HepG2 (cell line): ENCODE measurements at regions not wholly inside any gene's neighbourhood (a gene's known extent, or its start where the extent isn't known, plus 50 kb on each side); places are given as distances from the start of the nearest gene placed in this dataset.

ENCODE experiments used
- ATAC-seq: fragments of 200-7000 bp; cut with Tn5 transposase; 3 replicates; pipeline ENCODE4 v1.9.1; 2020; ENCODE audit warnings: mild to moderate bottlenecking, moderate library complexity
- BruUV-seq: library from RNA; stranded (reverse); fragments of 400-500 nt; replicated peaks from 2 replicates; lab custom pipeline; 2021; lab: Mats Ljungman, UMichigan
- CTCF ChIA-PET: fragments of 300-600 bp; formaldehyde crosslinking; extraction: SDS; loops from one replicate; lab custom pipeline; 2021; ENCODE audit warnings: low total read pairs, inconsistent platforms, low intra/inter-chr PET ratio; lab: Yijun Ruan, JAX
- POLR2A ChIA-PET: fragments of 350-600 bp; sonication (Branson Sonifier 250); formaldehyde crosslinking; loops from one replicate; lab custom pipeline; 2020; ENCODE audit warnings: antibody characterized with exemption, inconsistent platforms; lab: Yijun Ruan, JAX
- DNase-seq: peaks from one replicate; pipeline ENCODE4 v3.0.0-alpha.2; 2015; ENCODE audit warnings: low spot score
- FAIRE-seq: peaks from 3 replicates; lab custom pipeline; 2011; peaks lifted over from hg19 to GRCh38; lab: Jason Lieb, UNC
- H2AFZ ChIP-seq: one replicate; pipeline ENCODE4 v1.6.1; 2011; ENCODE audit warnings: low read length, inconsistent platforms
- H3K27ac ChIP-seq: fragments of 300-600 bp; 3 replicates; pipeline ENCODE4 v1.8.0; 2011; ENCODE audit warnings: mixed run types, mild to moderate bottlenecking, mixed read lengths, low read length, inconsistent platforms; ENCODE audit not compliant: insufficient read depth; ENCODE audit errors: extremely low read length
- H3K27me3 ChIP-seq, 2 experiments: fragments of 200-600 bp in 1 of 2; 2 replicates in 1 of 2; 3 replicates in 1 of 2; pipeline versions ENCODE4 v1.6.0 to v1.8.0; 2011; ENCODE audit warnings: low read length in 2 of 2, mild to moderate bottlenecking in 2 of 2, moderate library complexity in 2 of 2, inconsistent platforms in 1 of 2; ENCODE audit not compliant: insufficient read depth in 2 of 2, control insufficient read depth in 1 of 2
- H3K36me3 ChIP-seq, 2 experiments: fragments of 200-600 bp in 1 of 2; replicated peaks in 1 of 2; 2 replicates in 1 of 2; 3 replicates in 1 of 2; pipeline versions ENCODE4 v1.5.1 to v1.8.0; 2011; ENCODE audit warnings: low read length in 2 of 2, inconsistent platforms in 1 of 2; ENCODE audit not compliant: insufficient read depth in 2 of 2, control insufficient read depth in 1 of 2
- H3K4me1 ChIP-seq: 2 replicates; pipeline ENCODE4 v1.5.1; 2012; ENCODE audit warnings: low read length, inconsistent platforms; ENCODE audit not compliant: insufficient read depth
- H3K4me2 ChIP-seq: 2 replicates; pipeline ENCODE4 v1.6.0; 2011; ENCODE audit warnings: low read depth, low read length, inconsistent platforms
- H3K4me3 ChIP-seq, 3 experiments: fragments of 200-600 bp in 1 of 3; sonication (generic), shearing (Covaris generic) in 1 of 3; replicated peaks in 1 of 3; 2 replicates each; pipeline ENCODE4 v1.5.1; 2011 to 2016; ENCODE audit warnings: low read length in 3 of 3, inconsistent platforms in 2 of 3, low read depth in 2 of 3, mild to moderate bottlenecking in 2 of 3, control low read depth in 1 of 3, mixed read lengths in 1 of 3; ENCODE audit not compliant: insufficient read depth in 1 of 3
- H3K79me2 ChIP-seq: one replicate; pipeline ENCODE4 v1.6.1; 2011; ENCODE audit warnings: low read length, inconsistent platforms; ENCODE audit not compliant: insufficient read depth
- H3K9ac ChIP-seq: 2 replicates; pipeline ENCODE4 v1.6.0; 2011; ENCODE audit warnings: mild to moderate bottlenecking, low read depth, low read length, inconsistent platforms; ENCODE audit not compliant: insufficient read depth
- H3K9me3 ChIP-seq: 2 replicates; pipeline ENCODE4 v1.5.1; 2012; ENCODE audit warnings: mild to moderate bottlenecking, low read length
- H4K20me1 ChIP-seq: 2 replicates; pipeline ENCODE4 v1.6.0; 2011; ENCODE audit warnings: inconsistent platforms, mild to moderate bottlenecking, low read length, moderate library complexity; ENCODE audit not compliant: insufficient read depth
- HNF4G ChIP-seq, 2 experiments: sonication (generic) in 1 of 2; formaldehyde crosslinking in 1 of 2; IDR thresholded peaks; 2 replicates each; pipeline versions ENCODE4 v1.4.0 to v1.6.1; 2011 to 2020; ENCODE audit warnings: borderline replicate concordance in 2 of 2, low read depth in 2 of 2, mild to moderate bottlenecking in 2 of 2, low read length in 1 of 2, missing genetic modification reagents in 1 of 2, moderate library complexity in 1 of 2
- SIX4 ChIP-seq: sonication (generic); formaldehyde crosslinking; IDR thresholded peaks from 2 replicates; pipeline ENCODE4 v1.4.0; 2020; ENCODE audit warnings: missing genetic modification reagents
- SKI ChIP-seq: fragments of 450-650 bp; IDR thresholded peaks from one replicate; pipeline ENCODE4 v1.6.1; 2018; ENCODE audit warnings: mild to moderate bottlenecking; ENCODE audit not compliant: partially characterized antibody
- ZNF280D ChIP-seq: sonication (generic); formaldehyde crosslinking; IDR thresholded peaks from 2 replicates; pipeline ENCODE4 v1.5.1; 2020; ENCODE audit warnings: mild to moderate bottlenecking, missing genetic modification reagents
- ZNF292 ChIP-seq: sonication (generic); formaldehyde crosslinking; IDR thresholded peaks from 2 replicates; pipeline ENCODE4 v1.8.1; 2022; ENCODE audit warnings: mild to moderate bottlenecking, low read depth, missing genetic modification reagents, borderline replicate concordance
- ZNF44 ChIP-seq: sonication (generic); formaldehyde crosslinking; IDR thresholded peaks from 2 replicates; pipeline ENCODE4 v1.5.1; 2020; ENCODE audit warnings: mild to moderate bottlenecking, missing genetic modification reagents
- ZNF512B ChIP-seq: sonication (generic); formaldehyde crosslinking; IDR thresholded peaks from 2 replicates; pipeline ENCODE4 v1.5.1; 2020; ENCODE audit warnings: missing genetic modification reagents, mild to moderate bottlenecking, borderline replicate concordance
- WGBS: methylation state at CpG from one replicate; pipeline ENCODE4 v1.1.6; 2017; ENCODE audit warnings: low lambda C conversion rate; 5-methylcytosine and 5-hydroxymethylcytosine counted together
- in situ Hi-C: cut with HindIII; loops from 2 replicates; pipeline ENCODE4 v1.10.0; 2017; ENCODE audit warnings: low pct_unique_long_range_greater_than_20kb; ENCODE audit not compliant: extremely low pct_ligation_motif_present
- intact Hi-C: fragments of 100-400 bp; cut with micrococcal nuclease; formaldehyde crosslinking; loops from one replicate; pipeline ENCODE4 v1.10.0; 2022; ENCODE audit not compliant: unreplicated experiment
- TF ChIP-seq, protein P1 (sequence below): sonication (generic); formaldehyde crosslinking; conservative IDR thresholded peaks from 2 replicates; pipeline ENCODE4 v1.4.0; 2020; ENCODE audit warnings: missing genetic modification reagents
- TF ChIP-seq, protein P2 (sequence below): sonication (generic); formaldehyde crosslinking; IDR thresholded peaks from 2 replicates; pipeline ENCODE4 v1.9.0; 2021; ENCODE audit warnings: missing genetic modification reagents, borderline replicate concordance
- TF ChIP-seq, protein P3 (sequence below): sonication (generic); formaldehyde crosslinking; conservative IDR thresholded peaks from 2 replicates; pipeline ENCODE4 v1.4.0; 2020; ENCODE audit warnings: mild to moderate bottlenecking, missing genetic modification reagents, moderate library complexity

DNA sequence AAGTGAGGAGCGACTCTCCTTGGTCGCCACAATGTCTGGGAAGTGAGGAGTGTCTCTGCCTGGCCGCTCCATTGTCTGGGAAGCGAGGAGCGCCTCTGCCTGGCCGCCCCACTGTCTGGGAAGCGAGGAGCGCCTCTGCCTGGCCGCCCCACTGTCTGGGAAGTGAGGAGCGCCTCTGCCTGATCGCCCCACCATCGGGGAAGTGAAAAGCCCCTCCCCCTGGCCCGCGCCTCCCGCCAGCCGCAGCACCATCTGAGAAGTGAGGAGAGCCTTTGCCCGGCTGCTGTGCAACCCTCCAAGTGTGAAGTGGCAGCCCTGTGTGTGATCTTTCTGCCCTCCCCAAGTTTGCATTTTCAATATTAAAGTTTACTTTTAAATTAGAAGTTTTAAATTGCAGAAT, 95.0 kb upstream of the PPP2R5A start:
- ChIA-PET CTCF (no interaction called here), POLR2A (interaction anchor here (0.7 kb wide), 1 partner anchor 19 kb away, joined by 3 read pairs; no protein-coding TSS in a partner anchor)
- BruUV-seq: no TSS peak
- no peak for ATAC-seq
- Histone ChIP-seq H3K9me3 (no peaks in the 10 kb centered on the region), H3K9ac (no peak overlapping the region), H2AFZ (no peak overlapping the region), H3K27ac (no peak overlapping the region), H3K79me2 (no peaks in the 10 kb centered on the region), H3K4me2 (no peak overlapping the region), H3K4me1 (peaks cover 9% of the 10 kb centered on the region), H4K20me1 (no peaks in the 10 kb centered on the region; the same call in 1 of the 2 replicates), H3K36me3 (no peaks in the 10 kb centered on the region), H3K27me3 (no peaks in the 10 kb centered on the region), H3K4me3 (no peak overlapping the region)
- in situ Hi-C loops: no loop called here
- intact Hi-C loops: no loop called here
- FAIRE-seq: no peak
- no peak for DNase-seq
- WGBS: 79% methylated on average over 5 of the region's 17 CpGs
- TF ChIP-seq ZNF280D (CRISPR knock-in tag): no peak
- TF ChIP-seq, protein P1, sequence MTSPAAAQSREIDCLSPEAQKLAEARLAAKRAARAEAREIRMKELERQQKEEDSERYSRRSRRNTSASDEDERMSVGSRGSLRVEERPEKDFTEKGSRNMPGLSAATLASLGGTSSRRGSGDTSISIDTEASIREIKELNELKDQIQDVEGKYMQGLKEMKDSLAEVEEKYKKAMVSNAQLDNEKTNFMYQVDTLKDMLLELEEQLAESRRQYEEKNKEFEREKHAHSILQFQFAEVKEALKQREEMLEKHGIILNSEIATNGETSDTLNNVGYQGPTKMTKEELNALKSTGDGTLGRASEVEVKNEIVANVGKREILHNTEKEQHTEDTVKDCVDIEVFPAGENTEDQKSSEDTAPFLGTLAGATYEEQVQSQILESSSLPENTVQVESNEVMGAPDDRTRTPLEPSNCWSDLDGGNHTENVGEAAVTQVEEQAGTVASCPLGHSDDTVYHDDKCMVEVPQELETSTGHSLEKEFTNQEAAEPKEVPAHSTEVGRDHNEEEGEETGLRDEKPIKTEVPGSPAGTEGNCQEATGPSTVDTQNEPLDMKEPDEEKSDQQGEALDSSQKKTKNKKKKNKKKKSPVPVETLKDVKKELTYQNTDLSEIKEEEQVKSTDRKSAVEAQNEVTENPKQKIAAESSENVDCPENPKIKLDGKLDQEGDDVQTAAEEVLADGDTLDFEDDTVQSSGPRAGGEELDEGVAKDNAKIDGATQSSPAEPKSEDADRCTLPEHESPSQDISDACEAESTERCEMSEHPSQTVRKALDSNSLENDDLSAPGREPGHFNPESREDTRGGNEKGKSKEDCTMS (CRISPR knock-in tag): no peak
- TF ChIP-seq, protein P2, sequence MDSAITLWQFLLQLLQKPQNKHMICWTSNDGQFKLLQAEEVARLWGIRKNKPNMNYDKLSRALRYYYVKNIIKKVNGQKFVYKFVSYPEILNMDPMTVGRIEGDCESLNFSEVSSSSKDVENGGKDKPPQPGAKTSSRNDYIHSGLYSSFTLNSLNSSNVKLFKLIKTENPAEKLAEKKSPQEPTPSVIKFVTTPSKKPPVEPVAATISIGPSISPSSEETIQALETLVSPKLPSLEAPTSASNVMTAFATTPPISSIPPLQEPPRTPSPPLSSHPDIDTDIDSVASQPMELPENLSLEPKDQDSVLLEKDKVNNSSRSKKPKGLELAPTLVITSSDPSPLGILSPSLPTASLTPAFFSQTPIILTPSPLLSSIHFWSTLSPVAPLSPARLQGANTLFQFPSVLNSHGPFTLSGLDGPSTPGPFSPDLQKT (CRISPR knock-in tag): no peak
- no peak for TF ChIP-seq SIX4 (CRISPR knock-in tag)
- no peak for TF ChIP-seq SKI
- no peak for TF ChIP-seq HNF4G (IDR thresholded peaks at IDR 0.05; ENCODE audit: borderline replicate concordance, low read depth, low read length)
- TF ChIP-seq HNF4G (CRISPR knock-in tag; IDR thresholded peaks at IDR 0.05; ENCODE audit: borderline replicate concordance, low read depth): no peak
- TF ChIP-seq, protein P3, sequence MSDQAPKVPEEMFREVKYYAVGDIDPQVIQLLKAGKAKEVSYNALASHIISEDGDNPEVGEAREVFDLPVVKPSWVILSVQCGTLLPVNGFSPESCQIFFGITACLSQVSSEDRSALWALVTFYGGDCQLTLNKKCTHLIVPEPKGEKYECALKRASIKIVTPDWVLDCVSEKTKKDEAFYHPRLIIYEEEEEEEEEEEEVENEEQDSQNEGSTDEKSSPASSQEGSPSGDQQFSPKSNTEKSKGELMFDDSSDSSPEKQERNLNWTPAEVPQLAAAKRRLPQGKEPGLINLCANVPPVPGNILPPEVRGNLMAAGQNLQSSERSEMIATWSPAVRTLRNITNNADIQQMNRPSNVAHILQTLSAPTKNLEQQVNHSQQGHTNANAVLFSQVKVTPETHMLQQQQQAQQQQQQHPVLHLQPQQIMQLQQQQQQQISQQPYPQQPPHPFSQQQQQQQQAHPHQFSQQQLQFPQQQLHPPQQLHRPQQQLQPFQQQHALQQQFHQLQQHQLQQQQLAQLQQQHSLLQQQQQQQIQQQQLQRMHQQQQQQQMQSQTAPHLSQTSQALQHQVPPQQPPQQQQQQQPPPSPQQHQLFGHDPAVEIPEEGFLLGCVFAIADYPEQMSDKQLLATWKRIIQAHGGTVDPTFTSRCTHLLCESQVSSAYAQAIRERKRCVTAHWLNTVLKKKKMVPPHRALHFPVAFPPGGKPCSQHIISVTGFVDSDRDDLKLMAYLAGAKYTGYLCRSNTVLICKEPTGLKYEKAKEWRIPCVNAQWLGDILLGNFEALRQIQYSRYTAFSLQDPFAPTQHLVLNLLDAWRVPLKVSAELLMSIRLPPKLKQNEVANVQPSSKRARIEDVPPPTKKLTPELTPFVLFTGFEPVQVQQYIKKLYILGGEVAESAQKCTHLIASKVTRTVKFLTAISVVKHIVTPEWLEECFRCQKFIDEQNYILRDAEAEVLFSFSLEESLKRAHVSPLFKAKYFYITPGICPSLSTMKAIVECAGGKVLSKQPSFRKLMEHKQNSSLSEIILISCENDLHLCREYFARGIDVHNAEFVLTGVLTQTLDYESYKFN (CRISPR knock-in tag): no peak
- TF ChIP-seq ZNF292 (CRISPR knock-in tag): no peak
- no peak for TF ChIP-seq ZNF44 (CRISPR knock-in tag)
- no peak for TF ChIP-seq ZNF512B
